HG02884 (cell line): ENCODE measurements at regions not wholly inside any gene's neighbourhood (a gene's known extent, or its start where the extent isn't known, plus 50 kb on each side); places are given as distances from the start of the nearest gene placed in this dataset.
A peak's percentile ranks its signal among the peaks of the same experiment; 100 is the strongest.
"Not testable (repeated sequence)": the region's sequence is repeated elsewhere in the genome, so short reads cannot be mapped to it uniquely, and the experiment has no call there.

Source experiments
- ATAC-seq: cut with Tn5 transposase; IDR thresholded peaks from one replicate; pipeline ENCODE4 v1.9.1; 2021; ENCODE audit warnings: mild to moderate bottlenecking, moderate library complexity; ENCODE audit not compliant: unreplicated experiment

DNA sequence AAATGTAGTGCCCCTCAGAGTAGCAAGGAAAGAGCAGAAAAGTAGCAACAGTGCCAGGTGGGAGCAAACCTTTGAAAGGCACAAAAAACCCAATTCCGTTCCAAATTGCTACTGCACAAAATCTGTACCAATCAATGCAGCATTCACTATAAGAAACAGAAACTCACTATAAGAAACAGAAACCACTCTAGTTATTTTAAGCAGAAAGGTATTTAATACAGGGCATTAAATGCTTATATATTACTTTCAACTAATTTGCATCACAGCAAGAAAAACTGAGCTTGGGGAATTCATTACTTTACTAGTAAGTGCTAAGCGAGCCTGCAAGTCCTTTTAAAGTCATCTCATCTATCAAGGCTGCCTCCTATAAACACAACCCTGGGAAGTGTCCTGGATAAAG is 116.5 kb upstream of the OLIG3 start:
- no peak for ATAC-seq

DNA sequence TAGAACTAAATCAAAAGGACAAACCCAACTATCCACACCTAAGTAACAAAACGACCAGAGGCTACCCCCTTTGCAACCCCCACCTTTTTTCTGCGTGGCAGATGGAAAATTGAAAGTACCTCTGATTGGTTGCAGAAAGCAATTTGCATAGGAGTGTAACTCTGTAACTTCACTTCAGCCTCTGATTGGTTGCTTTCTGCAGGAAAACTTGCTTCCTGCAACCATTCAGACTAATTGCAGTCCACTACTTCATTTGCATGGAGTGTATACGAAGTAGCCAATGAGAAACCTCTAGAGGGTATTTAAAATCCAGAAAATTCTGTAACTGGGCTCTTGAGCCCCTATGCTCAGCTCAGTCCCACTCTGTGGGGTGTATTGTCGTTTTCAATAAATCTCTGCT is 129.1 kb upstream of the OLIG3 start:
- no peak for ATAC-seq

DNA sequence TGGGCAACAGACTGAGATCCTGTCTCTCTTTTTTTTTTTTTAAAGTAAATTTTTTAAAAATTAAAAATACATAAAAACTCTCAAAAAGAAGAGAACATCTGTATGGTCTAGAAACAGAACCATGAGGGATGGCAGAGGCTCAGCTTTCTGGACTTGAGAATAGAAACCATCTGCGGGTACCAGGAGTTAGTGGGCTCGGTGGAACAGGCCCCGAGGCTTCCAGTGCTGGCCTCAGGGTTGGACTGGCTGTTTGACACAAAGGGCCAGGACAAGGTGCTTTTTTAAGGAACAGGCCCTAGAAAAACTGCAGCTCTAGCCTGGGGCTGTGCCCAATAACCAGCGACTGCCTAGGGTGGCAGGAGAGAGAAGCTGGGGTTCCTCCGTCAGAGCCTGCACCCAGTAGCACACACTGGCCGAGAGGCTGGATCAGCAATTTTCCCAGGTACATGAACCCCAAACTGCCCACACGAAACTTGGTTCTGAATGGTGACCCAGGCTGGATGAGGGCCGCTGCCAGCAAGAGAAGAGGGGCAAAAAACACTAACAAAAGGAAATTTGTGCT is 131.0 kb upstream of the OLIG3 start:
- no peak for ATAC-seq

DNA sequence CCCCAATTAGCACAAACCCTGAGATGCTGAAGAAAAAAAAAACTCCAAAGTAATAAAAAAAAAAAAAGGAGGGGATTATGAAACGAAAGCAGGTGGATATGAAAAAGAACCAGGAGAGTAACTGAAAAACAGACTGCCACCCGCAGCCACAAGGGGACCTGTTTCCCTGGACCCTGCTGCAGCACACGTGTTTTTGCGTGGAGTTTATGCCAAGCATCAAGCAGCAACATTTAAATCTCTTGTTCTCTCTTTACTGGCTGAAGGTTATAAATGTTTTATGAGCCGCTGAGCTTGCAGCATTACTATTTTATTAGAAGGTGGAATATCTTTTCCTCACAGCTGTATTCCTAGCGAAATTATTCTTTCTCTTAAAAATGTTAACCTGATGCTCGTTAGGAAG is 131.6 kb upstream of the OLIG3 start:
- no peak for ATAC-seq

DNA sequence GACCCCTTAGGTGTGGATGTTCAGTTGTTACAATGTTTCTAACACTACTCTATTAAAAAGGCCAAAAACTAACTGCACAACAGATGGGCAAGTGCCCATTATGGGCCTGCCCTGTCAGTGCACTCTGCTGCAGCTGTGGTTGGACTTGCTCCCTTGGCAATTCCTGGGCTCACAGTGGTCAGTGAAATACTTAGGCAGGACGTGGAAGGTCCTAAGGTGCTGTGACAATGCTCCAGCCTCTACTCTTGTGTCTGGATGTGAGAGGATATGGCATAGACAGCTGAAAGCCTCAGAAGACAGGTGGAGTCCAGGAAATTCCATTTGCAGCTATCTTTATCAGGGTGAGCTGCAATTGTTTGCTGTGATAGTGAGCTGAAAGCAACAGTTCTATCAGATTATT is 136.5 kb upstream of the OLIG3 start:
- no peak for ATAC-seq

DNA sequence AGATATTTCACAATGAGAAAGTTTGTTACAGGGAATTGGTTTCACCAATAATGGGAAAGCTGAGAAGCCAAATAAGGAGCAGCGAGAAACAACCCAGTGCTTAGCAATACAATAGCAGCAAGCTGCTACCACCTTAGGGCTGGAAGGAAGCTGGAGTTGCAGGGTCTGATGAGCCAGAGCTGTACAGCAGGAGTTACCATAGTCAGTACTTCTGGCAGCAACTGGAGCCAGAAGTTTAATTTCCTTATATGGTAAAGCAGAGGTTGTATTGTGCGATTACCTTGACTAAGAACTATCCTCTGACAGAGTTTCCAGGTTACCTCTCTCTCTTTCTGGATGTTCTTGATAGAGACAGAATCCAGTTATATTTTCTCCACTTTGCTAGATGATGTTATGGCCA is 137.1 kb upstream of the OLIG3 start:
- ATAC-seq = peak; percentile 55

DNA sequence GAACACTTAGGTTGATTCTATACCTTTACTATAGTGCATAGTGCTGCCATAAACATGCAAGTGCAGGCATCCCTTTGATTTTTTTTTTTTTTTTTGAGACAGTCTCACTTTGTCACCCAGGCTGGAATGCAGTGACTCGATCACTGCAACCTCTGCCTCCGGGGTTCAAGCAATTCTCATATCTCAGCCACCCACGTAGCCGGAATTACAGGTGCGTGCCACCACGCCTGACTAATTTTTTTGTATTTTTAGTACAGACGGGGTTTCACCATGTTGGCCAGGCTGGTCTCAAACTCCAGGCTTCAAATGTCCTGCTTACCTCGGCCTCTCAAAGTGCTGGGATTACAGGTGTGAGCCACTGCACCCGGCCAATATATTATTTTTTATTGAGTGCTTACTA is 140.0 kb upstream of the OLIG3 start:
- ATAC-seq = not testable (repeated sequence)

DNA sequence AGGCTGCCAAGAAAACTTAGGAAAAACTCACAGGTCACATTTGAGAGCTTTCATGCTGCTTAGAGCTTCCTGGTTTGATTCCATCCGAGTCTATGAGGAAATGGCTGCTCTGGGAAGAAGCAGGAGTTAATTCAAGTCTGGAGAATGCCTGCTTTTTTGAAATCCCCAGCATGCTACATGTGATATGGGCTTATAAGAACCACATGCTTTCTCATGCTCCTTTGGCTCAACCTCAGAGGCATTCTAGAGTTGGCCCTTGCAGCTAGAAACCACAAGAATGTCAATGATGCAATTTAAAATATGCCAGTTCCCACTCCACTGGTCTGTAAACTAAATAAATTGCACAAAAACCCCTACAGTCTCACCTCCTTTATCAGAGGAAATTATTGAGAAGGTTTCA is 142.9 kb upstream of the OLIG3 start:
- no peak for ATAC-seq

DNA sequence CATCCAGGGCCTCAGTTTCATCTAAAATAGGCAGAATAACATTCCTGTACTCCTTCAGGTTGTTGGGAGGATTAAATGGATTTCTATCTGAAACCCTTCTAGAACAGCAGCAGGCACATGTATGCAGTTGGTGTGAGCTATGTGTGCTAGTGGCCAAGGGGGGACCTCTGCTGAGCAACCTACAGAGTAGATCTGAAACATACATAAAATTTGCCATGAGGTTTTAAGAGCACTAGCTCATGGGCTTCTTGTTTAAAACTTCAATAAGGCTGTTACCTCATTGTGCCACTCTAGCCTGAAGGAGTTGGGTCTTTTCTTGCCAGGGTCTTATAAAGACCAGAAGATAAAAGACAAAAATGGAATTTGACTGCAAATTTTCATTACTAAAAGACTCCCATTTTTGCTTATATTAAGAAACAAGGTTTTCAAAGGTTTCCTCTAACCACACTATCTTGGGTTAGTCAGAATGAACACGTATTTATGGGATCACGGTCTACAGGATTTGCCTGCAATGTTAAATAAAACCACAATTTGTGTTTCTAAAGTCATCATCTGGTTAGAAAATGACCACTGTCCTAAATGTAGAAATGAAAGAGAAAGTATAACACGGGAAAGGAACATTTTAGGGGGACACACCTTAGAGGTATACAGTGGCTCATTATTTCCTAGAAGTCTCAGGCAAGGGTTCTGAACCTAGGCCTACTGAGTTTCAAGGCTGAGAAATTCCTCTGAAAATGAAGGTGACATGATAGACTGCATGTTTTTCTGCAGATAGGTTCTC is 144.9 kb upstream of the OLIG3 start:
- ATAC-seq = peak; percentile 37

DNA sequence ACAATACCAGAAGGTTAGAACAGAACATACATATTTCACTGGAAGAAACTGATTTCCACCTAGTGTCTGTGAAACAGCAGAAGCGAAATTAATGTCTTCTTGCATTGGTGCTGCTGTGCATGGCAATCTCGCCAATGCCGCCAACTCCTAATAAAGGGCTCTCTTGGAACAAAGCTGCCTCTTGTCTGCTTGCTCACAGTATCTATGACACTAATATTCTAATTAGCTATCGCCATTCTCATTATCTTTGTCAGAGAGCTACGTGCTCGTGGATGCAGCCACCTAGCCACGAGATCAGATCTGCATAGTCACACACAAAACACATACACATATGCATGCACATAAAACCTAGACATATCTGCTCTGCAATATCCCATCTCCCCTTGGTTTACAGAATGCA is 145.9 kb upstream of the OLIG3 start:
- ATAC-seq = no peak

DNA sequence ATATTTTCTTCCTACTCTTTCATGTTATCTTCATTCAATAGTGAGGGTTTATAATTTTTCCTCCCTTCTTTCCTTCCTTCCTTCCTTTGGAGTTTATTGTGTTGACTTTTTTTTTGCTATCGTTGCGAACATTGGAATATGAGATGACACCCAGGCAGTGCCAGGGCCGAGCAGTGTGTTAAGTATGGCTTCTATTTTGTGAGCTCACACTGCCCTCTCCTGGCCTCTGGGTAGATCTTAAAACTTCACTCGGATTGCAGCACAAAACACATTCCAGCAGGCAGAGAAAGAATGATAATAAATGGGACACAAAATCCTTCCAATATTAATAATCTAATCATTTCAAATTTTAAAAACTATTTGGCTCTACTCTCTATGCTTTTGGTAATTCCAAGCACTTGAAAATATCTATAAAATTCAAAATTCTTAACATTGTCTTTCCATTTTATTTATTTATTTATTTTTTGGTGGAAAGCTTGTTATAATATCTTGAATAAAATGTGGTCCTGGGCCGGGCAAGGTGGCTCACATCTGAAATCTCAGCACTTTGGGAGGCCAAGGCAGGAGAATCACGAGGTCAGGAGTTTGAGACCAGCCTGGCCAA is 147.4 kb upstream of the OLIG3 start:
- ATAC-seq = peak; percentile 57

DNA sequence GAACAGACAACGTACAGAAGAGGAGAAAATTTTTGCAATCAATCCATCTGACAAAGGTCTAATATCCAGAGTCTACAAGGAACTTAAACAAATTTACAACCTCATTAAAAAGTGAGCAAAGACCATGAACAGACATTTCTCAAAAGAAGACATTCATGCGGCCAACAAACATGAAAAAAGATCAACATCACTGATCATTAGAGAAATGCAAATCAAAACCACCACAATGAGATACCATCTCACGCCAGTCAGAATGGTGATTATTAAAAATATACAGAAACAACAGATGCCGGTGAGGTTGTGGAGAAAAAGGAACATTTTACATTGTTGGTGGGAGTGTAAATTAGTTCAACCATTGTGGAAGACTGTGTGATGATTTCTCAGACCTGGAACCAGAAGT is 149.0 kb upstream of the OLIG3 start:
- not testable (repeated sequence) for ATAC-seq

DNA sequence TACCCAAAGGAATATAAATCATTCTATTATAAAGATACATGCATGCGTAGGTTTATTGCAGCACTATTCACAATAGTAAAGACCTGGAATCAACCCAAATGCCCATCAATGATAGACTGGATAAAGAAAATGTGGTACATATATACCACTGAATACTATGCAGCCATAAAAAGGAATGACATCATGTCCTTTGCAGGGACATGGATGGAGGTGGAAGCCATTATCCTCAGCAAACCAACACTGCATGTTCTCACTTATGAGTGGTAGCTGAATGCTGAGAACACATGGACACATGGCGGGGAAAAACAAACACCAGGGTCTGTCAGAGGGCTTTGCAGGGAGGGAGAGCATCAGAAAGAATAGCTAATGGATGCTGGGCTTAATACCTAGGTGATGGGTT is 149.4 kb upstream of the OLIG3 start:
- not testable (repeated sequence) for ATAC-seq

DNA sequence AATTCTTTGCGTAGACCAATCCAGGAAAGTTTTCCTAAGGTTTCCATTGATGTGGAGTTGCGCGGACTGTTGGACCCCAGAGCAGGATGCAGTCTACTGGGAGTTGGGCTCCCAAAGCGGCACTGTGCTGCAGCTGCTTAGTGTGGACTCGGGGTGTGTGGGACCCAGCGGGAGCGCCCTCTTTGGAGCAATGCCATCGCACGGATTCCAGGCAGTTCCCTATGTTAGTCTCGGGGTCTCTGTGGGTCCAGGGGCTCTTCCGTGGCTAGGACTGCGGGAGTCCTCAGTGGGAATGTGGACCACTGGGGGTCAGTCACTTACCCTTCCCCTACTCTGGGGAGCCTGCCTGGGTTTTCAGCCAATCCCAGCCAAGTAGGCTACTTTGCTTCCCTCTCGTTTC is 151.7 kb upstream of the OLIG3 start:
- no peak for ATAC-seq

DNA sequence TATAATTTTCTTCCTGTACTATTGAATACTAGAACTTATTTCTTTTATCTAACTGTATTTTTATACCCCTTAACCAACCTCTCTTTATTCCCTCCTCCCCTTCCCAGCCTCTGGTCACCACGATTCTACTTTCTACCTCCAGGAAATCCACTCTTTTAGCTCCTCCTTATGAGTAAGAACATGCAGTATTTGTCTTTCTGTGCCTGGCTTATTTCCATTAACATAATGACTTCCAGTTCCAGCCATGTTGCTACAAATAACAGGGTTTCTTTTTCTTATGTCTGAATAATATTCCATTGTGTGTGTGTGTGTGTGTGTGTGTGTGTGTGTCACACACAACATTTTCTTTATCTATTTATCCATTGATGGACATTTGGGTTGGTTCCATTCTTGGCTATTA is 152.3 kb upstream of the OLIG3 start:
- no peak for ATAC-seq

DNA sequence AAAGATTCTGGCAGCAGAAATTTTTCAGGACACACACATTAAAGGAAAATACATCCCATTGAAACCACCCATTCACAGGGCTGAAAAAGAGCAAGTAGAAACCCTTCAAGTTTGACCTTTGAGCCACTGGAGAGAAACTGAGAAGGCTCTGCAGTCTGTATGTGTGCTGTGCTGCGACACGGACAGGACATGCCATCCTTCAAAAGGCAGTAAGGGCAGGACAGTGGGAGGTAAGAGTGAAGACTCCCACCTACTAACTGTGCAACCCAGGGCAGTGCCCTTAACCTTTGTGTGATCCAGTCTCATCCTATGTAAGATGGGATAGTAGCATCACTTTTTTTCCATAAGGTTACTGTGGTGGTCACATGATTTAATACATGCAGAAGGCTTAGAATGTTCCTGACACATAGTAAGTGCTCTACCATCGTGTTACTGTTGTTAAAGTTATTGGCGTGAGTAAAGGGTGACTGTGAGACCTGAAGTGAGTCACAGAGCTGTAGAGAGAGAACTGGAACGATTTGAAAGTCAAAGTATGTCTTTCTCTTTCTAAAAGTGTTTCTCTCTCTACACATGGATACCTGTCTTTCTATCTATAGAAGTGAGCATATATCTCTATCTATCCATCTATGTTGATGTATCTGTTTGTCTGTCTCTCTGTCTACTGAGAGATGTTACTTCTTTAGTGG is 153.7 kb upstream of the OLIG3 start:
- ATAC-seq = no peak

DNA sequence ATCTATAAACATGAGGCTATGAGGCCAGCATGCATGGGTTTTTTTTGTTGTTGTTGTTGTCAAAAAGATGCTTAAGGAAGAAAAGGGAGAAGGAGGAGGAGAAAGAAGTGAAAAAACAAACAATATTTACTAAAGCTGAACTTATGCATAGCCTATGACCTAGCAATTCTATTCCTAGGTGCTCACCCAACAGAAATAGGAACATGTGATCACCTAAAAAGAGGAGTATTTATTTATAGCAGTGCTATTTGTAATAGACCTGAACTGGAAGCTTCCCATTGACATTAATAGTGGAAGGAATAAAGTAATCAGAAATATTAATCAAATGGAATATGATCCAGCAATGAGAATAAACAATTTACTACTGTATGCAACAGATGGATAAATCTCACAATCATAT is 156.5 kb upstream of the OLIG3 start:
- ATAC-seq = no peak

DNA sequence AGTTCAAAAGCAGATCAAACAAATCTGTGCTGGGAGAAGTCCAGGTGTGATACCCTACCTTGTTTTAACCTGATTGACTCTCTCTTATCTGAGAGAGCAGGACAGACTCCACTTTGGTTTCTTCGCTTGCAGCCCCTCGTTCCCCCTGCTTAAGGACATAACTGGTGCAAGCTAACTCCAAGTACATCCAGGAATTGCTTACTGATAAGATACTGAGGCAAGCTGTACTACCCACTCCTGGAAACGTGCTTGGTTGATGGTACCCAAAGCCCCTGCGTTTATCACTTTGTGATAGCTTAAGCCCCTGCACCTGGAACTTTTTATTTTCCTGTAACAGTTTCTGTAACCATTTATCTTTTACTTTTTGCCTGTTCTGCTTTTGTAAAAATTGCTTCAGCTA is 157.0 kb upstream of the OLIG3 start:
- ATAC-seq = no peak

DNA sequence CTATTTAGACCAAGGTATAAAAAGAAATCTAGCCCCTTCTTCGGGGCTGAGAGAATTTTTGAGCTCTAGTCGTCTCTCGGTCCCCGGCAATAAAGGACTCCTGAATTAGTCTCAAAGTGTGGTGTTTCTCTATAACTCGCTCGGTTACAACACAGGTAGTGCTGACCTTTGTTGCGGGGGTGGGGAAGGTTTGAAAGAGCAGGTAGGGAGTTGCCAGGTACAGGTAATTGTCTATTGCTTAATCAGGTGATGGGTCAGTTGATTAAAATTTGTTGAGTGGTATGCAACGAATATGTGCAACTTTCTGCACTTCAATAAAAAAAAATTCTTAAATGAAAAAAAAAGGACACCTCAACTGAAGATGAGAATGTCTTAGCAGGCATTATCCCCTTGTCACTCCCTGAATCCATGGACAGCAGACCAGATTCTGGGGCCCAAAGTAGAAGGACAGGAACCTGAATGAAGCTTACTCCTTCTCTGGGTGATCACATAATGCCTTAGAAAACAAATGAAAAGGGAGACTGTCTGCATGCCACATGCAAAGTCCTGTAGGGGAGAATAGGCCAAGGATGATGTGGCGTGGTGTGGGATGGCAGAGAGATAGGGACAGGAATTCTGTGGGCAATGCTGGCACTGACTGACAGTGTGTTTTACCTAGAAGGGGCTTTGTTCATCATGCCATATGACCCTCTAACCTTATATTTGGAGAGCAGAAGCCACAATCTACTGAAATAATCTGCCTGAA is 157.6 kb upstream of the OLIG3 start:
- ATAC-seq = no peak

DNA sequence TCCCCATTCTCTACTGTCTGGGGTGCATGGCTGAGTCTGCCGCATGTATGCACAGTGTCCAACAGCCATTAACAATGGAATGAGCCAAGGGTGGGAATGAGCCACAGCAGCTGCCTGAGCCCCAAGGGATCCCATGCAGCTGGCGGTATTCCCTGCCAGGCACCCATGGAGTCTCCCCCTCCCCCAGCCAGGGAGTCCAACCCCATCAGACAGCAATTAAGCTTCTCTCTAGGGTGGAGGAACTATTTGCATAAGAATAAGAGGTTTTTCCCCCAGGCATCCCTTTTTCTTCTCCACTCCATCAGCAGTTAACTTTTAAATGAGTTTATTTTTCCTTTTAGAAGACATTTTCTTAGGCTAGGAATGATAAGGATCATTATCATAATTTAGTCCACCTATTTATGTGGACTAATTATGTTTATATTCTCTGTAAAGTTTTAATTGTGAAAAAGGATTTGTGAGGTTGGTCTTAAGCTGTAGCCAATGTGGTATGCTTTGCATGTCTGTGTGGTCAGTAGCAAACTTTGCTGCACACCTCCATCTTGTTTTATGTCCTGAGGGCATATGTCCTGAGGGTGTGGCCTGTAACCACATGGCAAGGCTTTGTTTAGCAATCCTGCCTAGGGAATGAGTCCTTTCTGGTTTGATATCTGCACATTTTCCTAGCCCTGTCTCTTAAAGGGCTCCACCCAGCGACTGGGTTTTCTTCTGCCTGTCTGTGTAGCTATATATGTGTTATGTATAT is 158.9 kb upstream of the OLIG3 start:
- ATAC-seq = no peak

DNA sequence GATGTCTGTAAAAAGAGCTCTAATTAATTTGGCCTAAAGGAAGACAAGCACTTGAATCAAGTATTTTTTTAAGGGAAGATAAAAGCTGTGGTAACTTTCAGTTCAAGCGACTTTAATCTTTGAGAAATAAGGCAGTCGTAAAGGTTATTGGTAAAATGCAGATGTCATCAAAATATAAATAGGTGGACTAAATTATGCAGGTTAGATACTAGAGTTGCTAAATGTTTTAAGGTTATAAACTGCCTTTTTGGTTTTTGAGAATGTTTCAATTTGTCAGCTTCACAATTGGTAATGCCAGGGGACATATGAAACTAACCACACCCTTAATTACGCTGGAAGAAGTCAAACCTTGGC is 159.5 kb upstream of the OLIG3 start:
- ATAC-seq = no peak
